OCI-LY1 (cell line): ENCODE measurements at regions not wholly inside any gene's neighbourhood (a gene's known extent, or its start where the extent isn't known, plus 50 kb on each side); places are given as distances from the start of the nearest gene placed in this dataset.

Experiments used
- H2AFZ ChIP-seq: fragments of 200-600 bp; sonication (generic), shearing (Covaris generic); 2 replicates; pipeline ENCODE4 v1.6.0; 2014; ENCODE audit warnings: antibody characterized with exemption, mild to moderate bottlenecking, low read length
- H3F3A ChIP-seq: fragments of 200-600 bp; sonication (generic), shearing (Covaris generic); 2 replicates; pipeline ENCODE4 v1.6.0; 2014; ENCODE audit warnings: mild to moderate bottlenecking, antibody characterized with exemption, low read length, moderate library complexity; ENCODE audit not compliant: insufficient read depth
- H3K27ac ChIP-seq: fragments of 200-600 bp; sonication (generic); 2 replicates; pipeline ENCODE4 v1.5.1; 2014; ENCODE audit warnings: low read length, mixed run types, mild to moderate bottlenecking, low read depth; ENCODE audit not compliant: poor library complexity, severe bottlenecking
- H3K27me3 ChIP-seq: fragments of 200-600 bp; sonication (generic); 2 replicates; pipeline ENCODE4 v1.6.0; 2014; ENCODE audit warnings: antibody characterized with exemption, mild to moderate bottlenecking, low read length, moderate library complexity; ENCODE audit not compliant: insufficient read depth
- H3K36me3 ChIP-seq: fragments of 200-600 bp; sonication (generic); 2 replicates; pipeline ENCODE4 v1.6.1; 2014; ENCODE audit warnings: mild to moderate bottlenecking, antibody characterized with exemption, low read length, moderate library complexity, mixed read lengths; ENCODE audit not compliant: insufficient read depth
- H3K4me1 ChIP-seq: fragments of 200-600 bp; sonication (generic); 2 replicates; pipeline ENCODE4 v1.5.1; 2014; ENCODE audit warnings: mild to moderate bottlenecking, low read length, moderate library complexity; ENCODE audit not compliant: insufficient read depth, severe bottlenecking
- H3K4me2 ChIP-seq: fragments of 200-600 bp; sonication (generic), shearing (Covaris generic); 2 replicates; pipeline ENCODE4 v1.6.1; 2014; ENCODE audit warnings: low read length
- H3K4me3 ChIP-seq: fragments of 200-600 bp; sonication (generic); 2 replicates; pipeline ENCODE4 v1.5.1; 2014; ENCODE audit warnings: low read length, low read depth, mild to moderate bottlenecking, mixed read lengths; ENCODE audit not compliant: poor library complexity, severe bottlenecking
- H3K79me2 ChIP-seq: fragments of 200-600 bp; shearing (Covaris generic); 2 replicates; pipeline ENCODE4 v1.6.1; 2016; ENCODE audit warnings: mixed run types, low read length, mixed read lengths; ENCODE audit not compliant: insufficient read depth
- H3K9ac ChIP-seq: fragments of 200-600 bp; sonication (generic), shearing (Covaris generic); 2 replicates; pipeline ENCODE4 v1.6.1; 2014; ENCODE audit warnings: mild to moderate bottlenecking, low read length, mixed read lengths
- H3K9me2 ChIP-seq: fragments of 200-600 bp; sonication (generic), shearing (Covaris generic); 2 replicates; pipeline ENCODE4 v1.6.1; 2014; ENCODE audit warnings: low read depth, mild to moderate bottlenecking, low read length, mixed read lengths
- H3K9me3 ChIP-seq: fragments of 200-600 bp; shearing (Covaris generic); 2 replicates; pipeline ENCODE4 v1.6.1; 2014; ENCODE audit warnings: low read length, mixed read lengths
- H4K20me1 ChIP-seq: fragments of 200-600 bp; sonication (generic), shearing (Covaris generic); 2 replicates; pipeline ENCODE4 v1.6.0; 2016; ENCODE audit warnings: mild to moderate bottlenecking, low read length; ENCODE audit not compliant: insufficient read depth
- EZH2 ChIP-seq: fragments of 200-600 bp; sonication (generic), shearing (Covaris generic); IDR thresholded peaks from 2 replicates; pipeline ENCODE4 v1.8.0; 2017; ENCODE audit warnings: borderline replicate concordance, mixed run types, mild to moderate bottlenecking, antibody characterized with exemption, low read length, moderate library complexity, mixed read lengths
- TF ChIP-seq, protein P1 (sequence below): fragments of 200-600 bp; sonication (generic), shearing (Covaris generic); IDR thresholded peaks from 2 replicates; pipeline ENCODE4 v1.5.1; 2017; ENCODE audit warnings: mild to moderate bottlenecking, antibody characterized with exemption, low read length, moderate library complexity, mixed read lengths

DNA sequence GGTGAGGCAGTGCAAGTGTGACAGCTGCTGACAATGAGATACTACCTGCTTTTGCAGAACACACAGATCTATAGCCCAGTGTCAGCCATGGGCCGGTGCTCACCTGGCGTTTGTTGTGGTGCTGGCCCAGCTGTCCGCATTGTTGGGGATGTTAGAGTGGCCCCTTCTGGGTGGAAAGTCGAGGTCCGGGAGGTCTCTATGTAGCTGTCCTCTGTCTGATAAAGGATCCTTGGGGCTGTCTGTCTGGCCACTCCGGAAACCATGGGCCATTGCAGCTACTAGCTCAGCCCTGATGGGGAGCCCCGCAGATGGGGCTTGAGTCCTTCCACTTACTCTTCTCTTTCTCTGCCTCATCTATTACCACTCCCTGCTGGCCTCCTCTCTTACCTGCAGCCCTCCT lies 181.5 kb upstream of the TSHZ3 start:
- Histone ChIP-seq H3K4me2 (no peak overlapping the region), H3K4me3 (no peak overlapping the region), H3K36me3 (no peaks in the 10 kb centered on the region), H3K9me3 (no peaks in the 10 kb centered on the region), H2AFZ (no peak overlapping the region), H3K4me1 (no peaks in the 10 kb centered on the region), H3F3A (no peaks in the 10 kb centered on the region), H4K20me1 (no peaks in the 10 kb centered on the region), H3K79me2 (no peaks in the 10 kb centered on the region), H3K27me3 (no peaks in the 10 kb centered on the region), H3K27ac (no peak overlapping the region), H3K9me2 (no peaks in the 10 kb centered on the region), H3K9ac (no peak overlapping the region)
- TF ChIP-seq, protein P1, sequence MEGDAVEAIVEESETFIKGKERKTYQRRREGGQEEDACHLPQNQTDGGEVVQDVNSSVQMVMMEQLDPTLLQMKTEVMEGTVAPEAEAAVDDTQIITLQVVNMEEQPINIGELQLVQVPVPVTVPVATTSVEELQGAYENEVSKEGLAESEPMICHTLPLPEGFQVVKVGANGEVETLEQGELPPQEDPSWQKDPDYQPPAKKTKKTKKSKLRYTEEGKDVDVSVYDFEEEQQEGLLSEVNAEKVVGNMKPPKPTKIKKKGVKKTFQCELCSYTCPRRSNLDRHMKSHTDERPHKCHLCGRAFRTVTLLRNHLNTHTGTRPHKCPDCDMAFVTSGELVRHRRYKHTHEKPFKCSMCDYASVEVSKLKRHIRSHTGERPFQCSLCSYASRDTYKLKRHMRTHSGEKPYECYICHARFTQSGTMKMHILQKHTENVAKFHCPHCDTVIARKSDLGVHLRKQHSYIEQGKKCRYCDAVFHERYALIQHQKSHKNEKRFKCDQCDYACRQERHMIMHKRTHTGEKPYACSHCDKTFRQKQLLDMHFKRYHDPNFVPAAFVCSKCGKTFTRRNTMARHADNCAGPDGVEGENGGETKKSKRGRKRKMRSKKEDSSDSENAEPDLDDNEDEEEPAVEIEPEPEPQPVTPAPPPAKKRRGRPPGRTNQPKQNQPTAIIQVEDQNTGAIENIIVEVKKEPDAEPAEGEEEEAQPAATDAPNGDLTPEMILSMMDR: no peak
- no peak for TF ChIP-seq EZH2

DNA sequence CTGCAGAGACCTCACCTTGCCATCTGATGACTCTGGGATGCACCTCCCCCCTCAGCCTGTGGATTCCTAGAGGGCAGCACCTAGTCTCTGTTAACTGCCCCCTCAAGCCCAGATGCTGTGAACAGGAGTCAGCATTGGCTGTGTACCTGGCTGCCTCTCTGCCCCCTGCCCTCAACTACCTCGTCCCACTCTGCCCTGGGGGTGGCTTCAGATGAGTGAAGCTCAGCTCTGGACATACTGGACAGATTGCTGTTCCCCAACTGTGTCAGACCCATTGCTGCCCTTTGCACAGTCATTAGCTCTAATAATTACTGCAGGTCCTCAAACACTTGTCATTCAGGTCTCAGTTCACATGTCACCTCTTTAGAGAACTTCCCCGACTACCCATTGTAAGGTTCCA lies 182.1 kb upstream of the TSHZ3 start:
- no peaks in the 10 kb centered on the region for H4K20me1 ChIP-seq
- H3K9ac ChIP-seq: no peak overlapping the region
- no peaks in the 10 kb centered on the region for H3K79me2 ChIP-seq
- no peak overlapping the region for H3K4me2 ChIP-seq
- no peaks in the 10 kb centered on the region for H3K4me1 ChIP-seq
- no peak for TF ChIP-seq EZH2
- TF ChIP-seq, protein P1: no peak
- H3K9me3 ChIP-seq: no peaks in the 10 kb centered on the region
- H3K27ac ChIP-seq: no peak overlapping the region
- H3K9me2 ChIP-seq: no peaks in the 10 kb centered on the region
- H3K36me3 ChIP-seq: no peaks in the 10 kb centered on the region
- no peak overlapping the region for H2AFZ ChIP-seq
- H3K27me3 ChIP-seq: no peaks in the 10 kb centered on the region
- no peaks in the 10 kb centered on the region for H3F3A ChIP-seq
- no peak overlapping the region for H3K4me3 ChIP-seq

DNA sequence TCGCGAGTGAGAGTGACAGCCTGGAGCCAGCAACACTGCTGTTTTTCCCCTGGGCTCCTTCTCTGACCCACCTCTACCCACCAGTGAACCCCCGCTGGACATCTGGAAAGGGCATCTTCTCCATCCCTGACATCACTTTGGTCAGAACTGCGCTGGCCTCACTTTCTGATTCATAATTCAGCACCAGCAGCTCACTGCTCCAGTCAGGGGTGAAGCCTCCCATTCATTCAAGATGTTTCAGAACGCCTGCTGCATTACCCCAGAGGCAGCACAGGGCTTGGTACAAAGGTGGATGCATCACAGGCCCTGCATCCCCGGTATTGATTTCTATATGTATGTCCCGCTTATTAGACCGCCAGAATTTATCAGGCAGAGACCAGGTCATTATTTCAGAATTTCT lies 182.8 kb upstream of the TSHZ3 start:
- no peaks in the 10 kb centered on the region for H4K20me1 ChIP-seq
- H2AFZ ChIP-seq: no peak overlapping the region
- no peak overlapping the region for H3K4me3 ChIP-seq
- H3K27ac ChIP-seq: no peak overlapping the region
- no peaks in the 10 kb centered on the region for H3K79me2 ChIP-seq
- H3F3A ChIP-seq: no peaks in the 10 kb centered on the region
- H3K9me3 ChIP-seq: no peaks in the 10 kb centered on the region
- TF ChIP-seq, protein P1: no peak
- no peak for TF ChIP-seq EZH2
- H3K9ac ChIP-seq: no peak overlapping the region
- no peaks in the 10 kb centered on the region for H3K27me3 ChIP-seq
- H3K9me2 ChIP-seq: no peaks in the 10 kb centered on the region
- no peak overlapping the region for H3K4me2 ChIP-seq
- no peaks in the 10 kb centered on the region for H3K36me3 ChIP-seq
- no peaks in the 10 kb centered on the region for H3K4me1 ChIP-seq
